ENCODE measurements at regions not wholly inside any gene's neighbourhood (a gene's known extent, or its start where the extent isn't known, plus 50 kb on each side); places are given as distances from the start of the nearest gene placed in this dataset.
"Not testable (repeated sequence)": the region's sequence is repeated elsewhere in the genome, so short reads cannot be mapped to it uniquely, and the experiment has no call there.

- ATAC-seq: no peak
- TF ChIP-seq TCF4 (CRISPR knock-in tag; IDR thresholded peaks at IDR 0.05; ENCODE audit: borderline replicate concordance) (no peak), BACH2 (CRISPR knock-in tag; IDR thresholded peaks at IDR 0.05; ENCODE audit: borderline replicate concordance) (no peak), ESRRG (CRISPR knock-in tag; IDR thresholded peaks at IDR 0.05) (no peak)
These were observed 1518.3 kb downstream of the RPIA start for GRCh38 chr2:90209806-90210205.

- not testable (repeated sequence) for ATAC-seq
These were observed 1524.4 kb downstream of the RPIA start for GRCh38 chr2:90215880-90216279.

GRCh38 chr2:90216801-90217200, 1525.3 kb downstream of the RPIA start:
- not testable (repeated sequence) for ATAC-seq

GRCh38 chr2:90218534-90218933, 1527.1 kb downstream of the RPIA start:
- not testable (repeated sequence) for ATAC-seq

GRCh38 chr2:90220623-90221299, 1529.3 kb downstream of the RPIA start:
- not testable (repeated sequence) for ATAC-seq

GRCh38 chr2:90221300-90221651, 1529.8 kb downstream of the RPIA start:
- ATAC-seq: no peak
- TF ChIP-seq CSRNP3 (CRISPR knock-in tag; IDR thresholded peaks at IDR 0.05) (no peak), ZNF565 (CRISPR knock-in tag; conservative IDR thresholded peaks at IDR 0.05; ENCODE audit: low read depth) (no peak), PPARA (CRISPR knock-in tag; IDR thresholded peaks at IDR 0.05; ENCODE audit: borderline replicate concordance) (no peak), OSR1 (CRISPR knock-in tag; IDR thresholded peaks at IDR 0.05) (no peak), ZNF70 (CRISPR knock-in tag; IDR thresholded peaks at IDR 0.05) (no peak), TOX (CRISPR knock-in tag; IDR thresholded peaks at IDR 0.05; ENCODE audit: borderline replicate concordance) (no peak), ESRRG (CRISPR knock-in tag; IDR thresholded peaks at IDR 0.05) (no peak), POU6F1 (CRISPR knock-in tag; IDR thresholded peaks at IDR 0.05; ENCODE audit: borderline replicate concordance, low read depth) (no peak), GLIS3 (CRISPR knock-in tag; IDR thresholded peaks at IDR 0.05) (no peak), ISL1 (CRISPR knock-in tag; IDR thresholded peaks at IDR 0.05) (no peak), ZNF8 (CRISPR knock-in tag; IDR thresholded peaks at IDR 0.05) (no peak)

GRCh38 chr2:90224767-90225166, 1533.3 kb downstream of the RPIA start:
- not testable (repeated sequence) for ATAC-seq

- peak; percentile 53 for ATAC-seq
These were observed 1535.1 kb downstream of the RPIA start for GRCh38 chr2:90226465-90227072.

GRCh38 chr2:90231199-90231598, 1539.7 kb downstream of the RPIA start:
- not testable (repeated sequence) for ATAC-seq

GRCh38 chr2:90235452-90235851, 1544.0 kb downstream of the RPIA start:
- ATAC-seq: not testable (repeated sequence)

- peak; percentile 53 for ATAC-seq
These were observed 1546.5 kb downstream of the RPIA start for GRCh38 chr2:90237923-90238361.

- ATAC-seq: not testable (repeated sequence)
These were observed 1547.2 kb downstream of the RPIA start for GRCh38 chr2:90238505-90239230.

- ATAC-seq: not testable (repeated sequence)
These were observed 1548.3 kb downstream of the RPIA start for GRCh38 chr2:90239769-90240168.

GRCh38 chr2:90244902-90245765, 1553.7 kb downstream of the RPIA start:
- not testable (repeated sequence) for ATAC-seq

- ATAC-seq: not testable (repeated sequence)
These were observed 1556.9 kb downstream of the RPIA start for GRCh38 chr2:90248400-90248799.
